GM03348 (cell line): ENCODE measurements at regions not wholly inside any gene's neighbourhood (a gene's known extent, or its start where the extent isn't known, plus 50 kb on each side); places are given as distances from the start of the nearest gene placed in this dataset.

Experiments used
- DNase-seq: peaks from one replicate; pipeline ENCODE4 v3.0.0; 2012; ENCODE audit warnings: low spot score

GRCh38 chrX:39289827-39290226, 488.6 kb downstream of the MID1IP1 start:
- no peak for DNase-seq

GRCh38 chrX:39293203-39293602, 491.9 kb downstream of the MID1IP1 start:
- DNase-seq, result no peak

- no peak for DNase-seq
Observed at GRCh38 chrX:39296472-39296871, 495.2 kb downstream of the MID1IP1 start.

GRCh38 chrX:39298821-39299220, 497.6 kb downstream of the MID1IP1 start:
- no peak for DNase-seq

GRCh38 chrX:39299615-39300014, 498.4 kb downstream of the MID1IP1 start:
- no peak for DNase-seq

GRCh38 chrX:39301036-39301435, 499.8 kb downstream of the MID1IP1 start:
- DNase-seq, result no peak

GRCh38 chrX:39302838-39303237, 501.6 kb downstream of the MID1IP1 start:
- DNase-seq, result no peak

GRCh38 chrX:39304746-39305145, 503.5 kb downstream of the MID1IP1 start:
- DNase-seq, result no peak

- DNase-seq, result no peak
Observed at GRCh38 chrX:39307488-39307887, 506.2 kb downstream of the MID1IP1 start.

GRCh38 chrX:39308126-39308525, 506.9 kb downstream of the MID1IP1 start:
- DNase-seq, result no peak

- DNase-seq, result no peak
Observed at GRCh38 chrX:39309018-39309635, 507.9 kb downstream of the MID1IP1 start.

- DNase-seq, result no peak
Observed at GRCh38 chrX:39309721-39310152, 508.5 kb downstream of the MID1IP1 start.

GRCh38 chrX:39310891-39311290, 509.6 kb downstream of the MID1IP1 start:
- DNase-seq, result no peak

- DNase-seq, result no peak
Observed at GRCh38 chrX:39311646-39312045, 510.4 kb downstream of the MID1IP1 start.

GRCh38 chrX:39313146-39313545, 511.9 kb downstream of the MID1IP1 start:
- DNase-seq, result no peak

GRCh38 chrX:39318506-39319343, 517.5 kb downstream of the MID1IP1 start:
- no peak for DNase-seq

GRCh38 chrX:39320165-39320564, 518.9 kb downstream of the MID1IP1 start:
- DNase-seq, result no peak

GRCh38 chrX:39322496-39322895, 521.2 kb downstream of the MID1IP1 start:
- DNase-seq, result no peak

- DNase-seq, result no peak
Observed at GRCh38 chrX:39324233-39324930, 523.1 kb downstream of the MID1IP1 start.

- DNase-seq, result no peak
Observed at GRCh38 chrX:39327255-39327654, 526.0 kb downstream of the MID1IP1 start.

- DNase-seq, result no peak
Observed at GRCh38 chrX:39327705-39328104, 526.4 kb downstream of the MID1IP1 start.

- DNase-seq, result no peak
Observed at GRCh38 chrX:39328661-39329060, 527.4 kb downstream of the MID1IP1 start.
